AG08395 (cell line): ENCODE measurements at regions not wholly inside any gene's neighbourhood (a gene's known extent, or its start where the extent isn't known, plus 50 kb on each side); places are given as distances from the start of the nearest gene placed in this dataset.
"Not testable (repeated sequence)": the region's sequence is repeated elsewhere in the genome, so short reads cannot be mapped to it uniquely, and the experiment has no call there.

Source experiments
- DNase-seq: peaks from one replicate; pipeline ENCODE4 v3.0.0; 2012; ENCODE audit warnings: mixed read lengths, low spot score

- DNase-seq = no peak
Observed at GRCh38 chr2:35116151-35116550, 1239.4 kb upstream of the CRIM1 start.

GRCh38 chr2:35114765-35115164 is 1240.8 kb upstream of the CRIM1 start:
- no peak for DNase-seq

GRCh38 chr2:35112367-35112766 is 1243.2 kb upstream of the CRIM1 start:
- not testable (repeated sequence) for DNase-seq

GRCh38 chr2:35104309-35104708 is 1251.3 kb upstream of the CRIM1 start:
- no peak for DNase-seq

- no peak for DNase-seq
Observed at GRCh38 chr2:35099342-35099741, 1256.2 kb upstream of the CRIM1 start.

- DNase-seq = no peak
Observed at GRCh38 chr2:35082072-35082471, 1273.5 kb upstream of the CRIM1 start.

- DNase-seq = no peak
Observed at GRCh38 chr2:35081622-35082015, 1274.0 kb upstream of the CRIM1 start.

GRCh38 chr2:35081001-35081621 is 1274.5 kb upstream of the CRIM1 start:
- DNase-seq = no peak

GRCh38 chr2:35080231-35080910 is 1275.2 kb upstream of the CRIM1 start:
- no peak for DNase-seq

- no peak for DNase-seq
Observed at GRCh38 chr2:35067420-35067819, 1288.2 kb upstream of the CRIM1 start.

GRCh38 chr2:35063836-35064235 is 1291.7 kb upstream of the CRIM1 start:
- no peak for DNase-seq

GRCh38 chr2:35035883-35036282 is 1319.7 kb upstream of the CRIM1 start:
- DNase-seq = no peak

GRCh38 chr2:35033748-35034147 is 1321.8 kb upstream of the CRIM1 start:
- no peak for DNase-seq

- DNase-seq = no peak
Observed at GRCh38 chr2:35023545-35023944, 1332.0 kb upstream of the CRIM1 start.

GRCh38 chr2:35000453-35000852 is 1355.1 kb upstream of the CRIM1 start:
- DNase-seq = no peak

GRCh38 chr2:34998741-34999140 is 1356.8 kb upstream of the CRIM1 start:
- no peak for DNase-seq

GRCh38 chr2:34997779-34998178 is 1357.8 kb upstream of the CRIM1 start:
- DNase-seq = no peak

GRCh38 chr2:34995196-34995595 is 1360.4 kb upstream of the CRIM1 start:
- DNase-seq = no peak

- no peak for DNase-seq
Observed at GRCh38 chr2:34991508-34992274, 1363.9 kb upstream of the CRIM1 start.

GRCh38 chr2:34985474-34985873 is 1370.1 kb upstream of the CRIM1 start:
- no peak for DNase-seq

- no peak for DNase-seq
Observed at GRCh38 chr2:34980689-34981088, 1374.9 kb upstream of the CRIM1 start.

- DNase-seq = no peak
Observed at GRCh38 chr2:34979148-34979547, 1376.4 kb upstream of the CRIM1 start.

- no peak for DNase-seq
Observed at GRCh38 chr2:34961822-34962221, 1362.7 kb upstream of the FAM98A start.
